Stimulated activated CD8-positive, alpha-beta memory T cell treated with anti-CD3 and anti-CD28 coated beads, Interleukin-7, amount 100 ng/mL, for 1 hour (primary cell): ENCODE measurements at regions not wholly inside any gene's neighbourhood (a gene's known extent, or its start where the extent isn't known, plus 50 kb on each side); places are given as distances from the start of the nearest gene placed in this dataset.

Experiments
- DNase-seq, 2 donors: peaks; one replicate each; pipeline ENCODE4 v3.0.0-alpha.2; 2020; ENCODE audit warnings: low read depth in 2 of 2

DNA sequence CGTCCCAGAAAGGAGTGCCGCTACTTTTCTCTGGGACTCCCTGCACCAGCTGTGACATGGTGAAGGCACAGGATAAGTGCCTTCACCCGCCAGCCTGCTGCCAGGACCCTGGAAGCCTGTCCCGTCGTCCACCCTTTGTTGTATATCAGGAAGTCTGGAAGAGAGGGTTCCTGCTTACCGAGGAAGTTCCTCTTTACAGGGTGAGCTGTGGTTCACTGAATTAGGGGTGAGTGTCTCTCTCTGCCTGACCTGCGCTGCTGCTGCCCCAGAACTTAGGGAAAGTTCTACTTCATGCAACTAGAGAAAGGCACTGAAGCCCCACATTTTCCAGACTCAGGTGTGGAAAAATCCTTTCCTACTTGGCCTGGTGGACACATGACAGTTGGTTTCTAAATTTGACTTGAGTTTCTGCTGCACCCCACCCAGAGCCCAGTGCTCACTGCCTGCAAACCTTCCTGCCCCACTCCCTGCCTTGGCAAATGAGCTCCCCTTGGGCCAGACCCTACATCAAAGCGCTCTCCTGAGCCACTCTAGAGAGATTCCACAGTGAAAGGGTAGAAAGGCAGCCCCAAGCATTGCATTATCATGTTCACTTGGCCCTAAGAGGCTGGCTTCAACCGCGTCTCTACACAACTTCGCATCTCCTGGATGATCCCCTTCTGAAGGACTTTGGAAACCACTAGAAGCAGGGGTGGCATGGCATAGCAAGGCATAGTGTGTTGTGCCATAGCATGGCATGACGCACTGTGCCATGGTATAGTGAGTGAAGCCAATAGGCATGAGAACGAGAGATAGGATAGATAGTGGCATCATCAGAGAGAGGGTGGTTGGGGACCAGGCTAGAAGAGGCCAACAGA lies 215.8 kb upstream of the CDYL start:
- DNase-seq, result no peak

DNA sequence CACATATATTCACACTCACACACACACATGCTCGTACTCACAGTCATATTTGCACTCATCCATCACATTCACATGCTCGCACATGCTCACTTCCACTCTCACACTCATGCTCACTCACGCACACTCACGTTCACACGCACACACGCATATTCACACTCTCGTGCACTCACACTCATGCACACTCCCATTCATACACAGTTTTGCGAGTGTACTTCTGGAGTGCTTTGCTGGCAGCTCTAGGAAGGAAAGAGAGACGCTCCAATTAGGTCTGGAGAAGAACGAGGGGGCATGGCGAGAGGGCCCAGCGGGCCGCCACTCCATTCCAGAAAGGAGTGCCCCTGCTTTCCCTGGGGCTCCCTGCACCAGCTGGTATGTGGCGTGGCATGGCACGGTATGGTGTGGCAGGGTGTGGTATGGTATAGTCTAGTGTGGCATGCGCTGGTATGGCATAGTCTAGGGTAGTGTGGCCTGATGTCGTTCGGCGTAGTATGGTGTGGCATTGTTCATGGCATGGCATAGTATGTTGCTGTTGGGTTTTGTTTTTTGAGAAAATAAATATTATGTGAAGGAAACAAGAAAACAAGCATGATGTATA lies 216.8 kb upstream of the CDYL start:
- DNase-seq, result no peak

DNA sequence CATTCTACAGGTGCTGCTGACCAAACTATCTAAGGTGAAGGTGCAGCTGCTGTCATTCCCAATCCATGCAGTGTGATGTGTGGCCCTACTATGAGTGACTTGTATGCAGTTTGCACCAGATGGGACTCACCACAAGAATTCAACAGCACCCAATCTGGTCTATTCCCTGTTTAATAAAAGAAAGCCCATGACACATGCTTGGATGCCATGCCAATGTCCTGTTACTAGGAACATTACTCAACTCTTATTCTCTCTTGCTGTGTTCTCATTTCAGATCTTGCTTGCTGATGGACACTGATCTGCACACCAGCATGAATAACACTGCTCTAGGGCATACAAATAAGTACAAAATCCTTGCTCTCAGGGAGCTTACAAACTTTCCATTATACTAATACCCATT lies 221.6 kb upstream of the CDYL start:
- DNase-seq, result no peak

DNA sequence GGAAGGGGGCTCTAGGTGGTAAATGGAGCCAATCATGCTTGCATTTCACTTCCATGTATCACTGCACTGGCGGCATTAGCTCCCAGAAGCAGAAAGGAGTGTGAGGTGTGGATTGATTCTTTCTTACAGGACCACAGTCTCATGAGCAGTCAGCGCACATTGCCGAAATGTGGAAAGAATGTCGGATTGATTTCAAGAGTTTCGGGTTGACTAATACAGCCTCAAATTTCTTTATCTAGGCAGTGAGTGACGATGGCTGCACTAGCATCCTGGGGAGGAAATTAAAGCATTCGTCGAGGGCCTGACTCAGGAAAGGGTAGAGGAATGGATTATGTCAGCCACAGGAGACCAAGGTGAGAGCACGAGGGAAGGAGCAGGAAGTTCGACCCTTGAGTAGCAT lies 222.8 kb upstream of the CDYL start:
- no peak for DNase-seq

DNA sequence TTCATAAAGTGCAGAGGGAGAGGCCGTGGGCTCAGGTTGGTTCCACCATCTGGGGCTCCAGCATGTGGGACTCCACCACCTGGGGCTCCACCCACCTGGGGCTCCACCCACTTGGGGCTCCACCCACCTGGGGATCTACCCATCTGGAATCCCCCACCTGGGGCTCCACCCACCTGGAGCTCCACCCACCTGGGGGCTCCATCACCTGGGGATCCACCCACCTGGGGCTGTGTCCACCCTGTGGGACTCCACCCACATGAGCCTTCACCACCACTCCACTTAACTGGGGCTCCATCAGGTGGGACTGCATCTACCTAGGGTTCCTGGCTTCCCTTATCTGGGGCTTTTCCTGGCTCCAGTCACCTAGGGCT lies 226.0 kb upstream of the CDYL start:
- no peak for DNase-seq

DNA sequence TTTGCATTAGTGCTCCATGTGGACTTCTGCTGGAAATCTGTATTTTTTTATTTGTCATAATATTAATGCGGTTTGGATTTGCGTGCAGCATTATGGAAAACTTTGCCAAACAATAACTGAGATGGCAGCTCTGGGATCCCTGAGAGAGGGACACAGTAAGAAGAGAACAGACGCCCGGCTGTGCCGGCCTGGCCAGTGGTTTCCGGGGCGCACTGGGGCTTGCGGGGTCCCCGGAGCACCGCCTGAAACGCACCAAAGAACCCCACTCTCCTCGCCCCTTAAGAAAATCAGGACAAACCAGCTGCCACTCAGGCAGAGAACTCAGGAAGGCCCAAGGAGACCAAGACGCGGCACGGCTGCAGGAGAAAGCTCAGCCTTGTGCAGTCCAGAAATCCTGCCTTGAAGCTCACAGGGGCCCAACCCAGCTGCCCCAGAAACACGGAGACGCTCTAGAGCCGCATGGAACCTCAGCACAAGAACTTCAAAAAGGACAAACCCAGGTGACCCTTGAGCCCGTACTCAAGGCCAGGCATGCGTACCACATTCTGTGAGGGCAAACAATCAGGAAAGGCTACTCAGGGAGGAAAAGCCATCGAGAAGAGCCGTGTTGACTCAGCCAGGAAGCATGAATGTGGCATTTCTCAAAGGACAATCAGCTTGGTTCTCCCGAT lies 226.5 kb upstream of the CDYL start:
- DNase-seq, result no peak

DNA sequence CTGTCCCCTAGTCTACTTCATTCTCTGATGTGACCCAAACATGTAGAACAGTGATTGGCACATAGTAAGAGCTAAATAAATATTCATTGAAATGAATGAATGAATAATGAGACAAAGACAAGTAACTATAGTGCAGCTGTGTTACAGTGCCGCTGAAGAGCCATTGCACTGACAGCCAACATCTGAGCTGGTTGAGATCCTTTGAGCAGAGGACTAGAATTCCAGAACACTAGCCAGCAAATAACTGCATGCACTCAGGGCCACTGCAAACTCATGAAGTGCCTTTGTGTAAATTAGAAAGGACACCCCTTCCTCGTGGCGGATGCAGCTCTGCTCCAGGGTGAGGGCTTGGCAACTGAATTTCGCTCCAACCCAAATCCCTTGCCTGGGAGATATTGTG lies 230.3 kb upstream of the CDYL start:
- DNase-seq, result no peak

DNA sequence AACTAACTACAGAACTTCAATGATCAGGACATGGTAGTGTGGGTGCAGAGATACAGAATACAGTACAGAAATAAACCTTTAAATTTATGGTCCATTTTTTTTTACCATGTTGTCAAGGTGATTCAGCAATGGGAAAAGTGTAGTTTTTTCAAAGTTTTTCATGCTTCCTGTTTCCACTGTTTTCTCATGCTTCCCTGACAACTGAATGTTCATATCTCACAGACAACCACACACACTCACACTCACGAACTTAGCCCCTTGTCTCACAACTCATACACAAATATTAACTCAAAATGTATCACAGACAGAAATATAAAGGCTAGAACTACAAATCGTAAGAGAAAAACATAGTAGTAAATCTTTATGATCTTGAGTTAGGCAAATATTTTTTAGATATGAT lies 232.6 kb upstream of the CDYL start:
- no peak for DNase-seq

DNA sequence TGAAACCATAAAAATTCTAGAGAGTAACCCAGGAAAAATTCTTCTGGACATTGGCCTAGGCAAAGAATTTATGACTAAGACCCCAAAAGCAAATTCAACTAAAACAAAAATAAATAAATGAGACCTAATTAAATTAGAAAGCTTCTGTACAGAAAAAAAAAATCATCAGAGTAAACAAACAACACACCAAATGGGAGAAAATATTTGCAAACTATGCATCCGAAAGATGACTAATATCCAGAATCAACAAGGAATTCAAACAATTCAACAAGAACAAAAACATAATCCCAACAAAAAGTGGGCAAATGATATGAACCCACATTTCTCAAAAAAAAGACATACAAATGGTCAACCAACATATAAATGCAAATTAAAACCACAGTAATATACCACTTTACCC lies 242.6 kb upstream of the CDYL start:
- no peak for DNase-seq

DNA sequence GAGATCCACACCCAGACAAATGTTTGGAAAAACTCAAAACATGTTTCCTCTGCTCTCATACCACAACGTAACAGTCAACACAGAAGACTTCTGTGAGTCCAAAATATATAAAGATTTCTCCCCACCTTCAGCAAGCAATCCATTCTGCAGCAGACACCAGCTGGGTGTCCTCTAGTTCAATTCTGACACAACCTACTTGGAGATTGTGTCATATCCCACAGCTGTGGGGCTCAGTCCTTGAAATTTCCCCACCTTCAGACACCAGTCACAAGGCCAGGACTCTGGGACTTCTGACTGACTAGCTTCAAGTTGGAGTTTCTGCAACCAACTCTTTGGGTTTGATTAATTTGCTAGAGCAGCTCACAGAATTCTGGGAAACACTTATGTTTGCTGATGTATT lies 244.8 kb upstream of the CDYL start:
- DNase-seq, result no peak

DNA sequence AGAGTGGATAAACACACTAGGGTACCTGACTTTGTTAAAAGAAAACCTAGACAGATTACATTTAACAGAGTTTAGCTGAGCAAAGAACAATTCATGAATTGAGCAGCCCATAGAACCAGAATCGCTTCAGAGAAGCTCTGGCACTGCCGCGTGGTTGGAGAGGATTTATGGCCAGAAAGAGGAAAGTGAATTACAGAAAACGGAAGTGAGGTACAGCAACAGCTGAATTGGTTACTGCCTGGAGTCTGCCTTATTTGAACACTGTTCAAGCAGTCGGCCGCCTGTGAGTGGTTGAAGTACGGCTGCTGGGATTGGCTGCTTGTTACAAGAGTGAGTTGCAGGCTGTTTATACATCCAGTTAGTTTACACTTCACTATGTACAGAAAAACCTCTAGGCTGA lies 253.8 kb upstream of the CDYL start:
- DNase-seq, result no peak

DNA sequence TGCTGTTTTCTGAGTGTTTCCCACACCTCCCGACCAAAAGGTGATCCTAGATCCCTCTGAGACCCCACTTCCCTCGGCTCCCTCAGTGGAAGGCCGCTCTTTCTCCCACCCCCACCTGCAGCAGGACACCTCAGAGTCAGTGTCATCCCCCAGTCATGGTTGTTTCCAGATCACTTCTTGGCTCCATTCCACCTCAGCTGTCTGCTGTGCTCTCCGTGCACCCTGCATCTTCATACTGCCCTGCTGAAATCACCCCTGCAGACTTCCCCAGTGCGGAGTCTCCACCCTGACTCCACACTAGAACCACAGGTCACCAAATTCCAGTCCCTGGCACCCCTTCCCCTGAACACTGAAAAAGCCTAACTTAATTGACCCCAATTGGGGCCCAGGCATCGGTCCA lies 255.1 kb upstream of the CDYL start:
- no peak for DNase-seq

DNA sequence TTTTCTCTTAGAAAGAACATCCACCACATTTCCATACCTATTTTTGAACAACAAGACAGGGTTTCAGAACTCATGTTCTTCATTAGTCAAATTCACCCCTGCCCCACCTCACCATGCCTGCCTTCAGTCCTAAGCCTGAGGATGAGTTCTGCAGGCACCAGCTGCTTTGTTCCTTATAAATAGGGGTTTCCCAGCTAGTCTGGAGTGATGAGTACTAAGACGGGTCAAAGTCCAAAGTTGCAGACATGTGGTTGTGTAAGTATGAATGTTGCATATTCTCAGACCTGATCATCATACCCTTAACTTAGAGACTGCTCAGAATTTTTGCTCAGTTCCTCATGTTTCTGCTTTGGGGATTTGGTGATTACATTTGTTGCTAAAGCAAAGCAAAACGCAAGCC lies 257.7 kb upstream of the CDYL start:
- DNase-seq, result no peak

DNA sequence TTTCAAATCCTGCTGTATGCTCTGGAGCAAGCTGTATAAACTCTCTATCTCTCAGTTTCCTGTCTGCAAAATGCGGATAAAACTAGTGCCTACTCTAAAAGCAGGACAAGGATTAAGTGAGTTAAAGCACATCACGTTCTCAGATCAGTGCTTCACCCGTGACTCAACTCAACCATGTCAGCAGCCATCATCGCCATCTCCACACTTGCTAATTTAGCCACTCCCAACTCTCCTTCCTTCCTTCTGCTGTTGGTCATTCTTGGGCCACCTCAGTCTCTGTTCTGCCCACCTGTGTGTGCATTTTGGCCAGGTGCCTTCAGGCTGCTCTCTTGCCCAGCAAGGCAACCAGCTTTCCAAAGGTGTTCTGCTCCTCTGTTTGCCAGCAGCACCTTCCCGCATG lies 260.0 kb upstream of the CDYL start:
- DNase-seq, result no peak

DNA sequence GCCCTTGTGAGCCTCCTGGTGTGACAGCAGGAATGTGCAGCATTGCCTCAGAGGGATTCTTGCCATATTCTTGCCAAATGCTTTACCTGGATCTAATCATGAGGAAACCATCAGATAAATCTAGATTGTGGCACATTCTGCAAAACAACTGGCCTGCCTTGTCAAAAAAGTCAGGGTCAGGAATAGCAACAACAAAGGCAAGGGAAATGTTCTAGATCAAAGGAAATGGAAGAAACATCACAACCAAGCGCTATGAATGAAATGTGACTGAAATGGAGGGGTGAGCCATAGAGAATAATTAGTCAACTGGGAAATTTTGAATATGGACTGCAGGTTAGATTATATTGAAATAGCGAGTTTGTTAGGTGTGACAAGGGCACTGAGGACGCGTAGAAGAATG lies 262.6 kb upstream of the CDYL start:
- DNase-seq, result no peak

DNA sequence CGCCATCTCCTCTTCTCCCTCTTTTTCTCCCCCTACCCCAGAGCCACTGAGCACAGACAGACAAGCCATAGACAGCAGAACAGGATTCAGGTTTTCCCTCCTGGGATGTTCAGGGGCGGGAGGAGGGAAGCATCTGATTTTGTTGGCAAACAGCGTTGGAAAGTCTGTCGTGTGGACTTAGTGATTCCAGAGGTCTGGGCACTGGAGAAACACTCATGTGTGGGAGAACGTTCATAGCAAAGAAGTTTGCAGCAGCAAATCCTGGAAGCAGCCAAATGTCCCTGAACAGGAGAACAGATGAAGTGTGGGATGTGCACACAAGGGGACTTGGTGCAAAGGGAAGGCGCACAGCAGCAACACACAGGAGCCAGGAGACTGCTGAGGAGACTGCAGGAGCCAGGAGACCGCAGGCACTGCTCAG lies 264.1 kb upstream of the CDYL start:
- no peak for DNase-seq

DNA sequence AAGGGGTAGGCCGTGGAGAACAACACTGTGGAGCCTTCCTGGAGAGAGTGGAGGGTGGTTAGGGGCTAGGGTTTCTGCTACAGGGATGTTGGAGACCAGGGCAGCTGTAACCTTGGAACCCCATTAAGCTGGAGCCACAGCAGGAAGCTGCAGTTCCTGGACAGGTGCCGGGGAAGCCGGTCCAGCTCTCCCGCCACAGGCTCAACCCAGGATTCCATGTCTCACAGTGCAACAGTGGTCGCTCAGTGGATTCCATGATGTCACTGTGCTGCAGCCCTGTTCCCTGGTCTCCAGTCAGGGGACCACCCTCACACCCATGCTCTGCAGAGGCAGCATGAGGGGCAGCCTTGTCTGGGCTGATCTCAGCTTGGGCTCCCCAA lies 264.6 kb upstream of the CDYL start:
- DNase-seq, result no peak

DNA sequence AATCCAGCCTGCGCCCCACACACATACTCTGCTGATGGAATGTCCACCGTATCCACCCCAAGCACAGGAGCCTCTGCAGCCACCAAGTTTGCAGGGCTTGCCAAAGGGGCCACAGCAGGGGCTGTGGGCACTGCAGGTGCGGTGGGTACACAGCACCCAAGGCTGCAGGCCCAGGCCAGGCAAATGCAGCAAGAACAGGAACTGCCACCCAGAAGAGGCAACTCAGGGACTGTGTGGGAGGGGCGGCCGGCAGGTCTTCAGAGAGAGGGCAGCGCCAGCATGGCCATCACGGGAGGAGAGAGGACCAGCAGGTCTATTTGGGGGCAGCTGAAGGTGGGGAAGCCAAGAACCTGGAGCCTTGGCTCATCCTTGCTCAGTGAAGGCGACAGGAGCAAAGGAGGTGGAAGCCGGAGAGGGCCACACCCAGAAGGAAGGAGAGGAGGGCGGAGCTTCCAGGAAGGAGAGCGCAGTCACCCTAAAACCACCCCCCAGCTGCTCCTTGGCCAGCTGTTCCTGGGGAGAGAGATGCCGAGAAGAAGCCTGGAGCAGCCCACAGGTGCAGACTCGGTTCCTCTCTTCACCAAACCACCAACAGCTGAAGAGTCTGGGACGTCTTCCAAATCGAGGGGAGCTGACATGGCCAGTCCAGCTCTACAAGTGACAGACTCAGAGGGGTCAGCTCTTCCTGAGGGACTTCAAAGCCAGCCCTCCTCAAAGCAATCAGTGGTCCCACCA lies 265.1 kb upstream of the CDYL start:
- DNase-seq, result no peak

DNA sequence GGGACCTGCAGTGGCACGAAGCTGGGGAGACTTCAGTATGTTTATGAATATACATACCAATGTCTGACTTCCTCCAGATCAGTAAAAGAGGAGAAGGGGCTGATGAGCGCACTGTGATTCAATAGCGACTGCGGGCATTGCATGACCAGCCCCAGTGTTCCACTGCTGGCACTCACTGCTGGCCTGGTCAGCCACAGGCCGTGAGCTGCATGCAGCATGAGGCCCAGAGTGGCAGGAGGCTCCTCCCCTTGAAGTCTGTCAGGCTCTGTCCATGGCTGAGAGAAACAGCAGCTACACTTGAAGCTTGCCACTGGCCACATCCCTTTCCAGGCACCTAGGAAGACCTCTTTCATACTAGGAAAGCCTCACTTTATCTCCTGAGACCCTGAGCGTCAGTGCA lies 265.9 kb upstream of the CDYL start:
- DNase-seq, result no peak

DNA sequence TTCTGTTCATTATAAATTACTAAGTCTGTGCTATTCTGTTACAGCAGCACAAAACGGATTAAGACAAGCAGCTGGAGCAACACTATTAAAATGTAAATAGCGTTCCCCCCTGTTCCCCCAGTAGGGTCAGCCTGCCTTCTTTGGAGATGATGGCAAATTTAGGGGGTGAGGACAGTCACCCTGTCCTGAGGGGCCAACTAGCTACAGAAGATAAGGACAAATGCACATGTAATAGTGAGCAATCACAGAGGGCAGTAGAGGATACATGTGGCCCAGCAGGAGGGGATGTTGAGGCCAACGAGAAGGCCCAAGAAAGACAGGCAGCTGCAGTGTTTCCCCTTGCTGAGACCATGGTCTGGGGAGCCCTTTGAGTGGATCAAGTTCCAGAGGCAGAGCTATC lies 266.7 kb upstream of the CDYL start:
- no peak for DNase-seq

DNA sequence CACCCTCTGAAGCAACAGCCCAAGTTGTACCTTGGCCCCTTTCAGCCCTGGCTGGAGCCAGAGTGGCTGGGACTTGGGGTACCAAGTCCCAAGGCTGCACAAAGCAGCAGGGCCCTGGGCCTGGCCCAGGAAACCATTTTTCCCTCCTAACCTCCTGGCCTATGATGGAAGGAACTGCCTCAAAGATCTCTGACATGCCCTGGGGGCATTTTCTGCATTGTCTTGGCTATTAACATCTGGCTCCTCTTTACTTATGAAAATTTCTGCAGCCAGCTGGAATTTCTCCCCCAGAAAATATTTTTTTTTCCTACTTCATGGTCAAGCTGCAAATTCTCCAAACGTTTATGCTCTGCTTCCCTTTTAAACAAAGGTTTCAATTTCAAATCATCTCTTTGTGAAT lies 269.4 kb upstream of the CDYL start:
- DNase-seq, result no peak

DNA sequence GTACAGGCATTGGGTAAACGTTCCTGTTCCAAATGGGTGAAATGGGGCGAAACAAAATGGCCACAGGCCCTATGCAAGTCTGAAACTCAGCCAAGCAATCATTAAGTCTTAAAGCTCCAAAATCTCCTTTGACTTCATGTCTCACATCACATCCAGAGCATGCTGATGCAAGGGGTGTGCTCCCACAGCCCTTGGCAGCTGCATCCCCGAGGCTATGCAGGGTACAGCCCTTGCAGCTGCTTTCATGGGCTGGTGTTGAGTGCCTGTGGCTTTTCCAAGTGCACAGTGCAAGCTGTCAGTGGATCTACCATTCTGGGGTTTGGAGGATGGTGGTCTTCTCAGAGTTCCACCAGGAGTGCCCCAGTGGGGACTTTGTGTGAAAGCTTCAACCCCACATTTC lies 270.0 kb upstream of the CDYL start:
- no peak for DNase-seq

DNA sequence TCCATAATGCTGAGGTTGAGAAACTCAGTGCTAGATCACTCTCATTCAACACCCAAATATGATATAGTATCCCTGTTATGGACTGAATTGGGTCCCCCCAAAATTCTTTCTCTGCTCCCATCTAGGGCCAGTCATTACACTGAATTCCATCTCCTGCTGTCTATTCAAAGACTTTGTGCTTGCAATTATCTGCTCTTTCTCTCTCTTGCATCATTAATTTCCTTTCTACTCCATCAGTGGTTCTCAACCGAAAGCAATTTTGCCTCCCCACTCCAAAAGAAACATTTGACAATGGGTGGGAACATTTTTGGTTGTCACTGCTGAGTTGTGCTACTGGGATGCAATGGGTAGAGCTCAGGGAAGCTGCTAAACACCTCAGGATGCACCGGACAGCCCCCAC lies 271.5 kb upstream of the CDYL start:
- DNase-seq, result no peak
